Fibroblast of pulmonary artery (primary cell): ENCODE measurements at regions not wholly inside any gene's neighbourhood (a gene's known extent, or its start where the extent isn't known, plus 50 kb on each side); places are given as distances from the start of the nearest gene placed in this dataset.

ENCODE experiments used
- DNase-seq: peaks from one replicate; pipeline ENCODE4 v3.0.0-alpha.2; 2010; ENCODE audit warnings: low read depth
- H3K4me3 ChIP-seq: replicated peaks from 2 replicates; pipeline ENCODE4 v1.5.1; 2011; ENCODE audit warnings: low read depth, mild to moderate bottlenecking, control low read depth, low read length, moderate library complexity
- CTCF ChIP-seq: IDR thresholded peaks from 2 replicates; pipeline ENCODE4 v1.5.1; 2011; ENCODE audit warnings: mild to moderate bottlenecking, control low read depth, low read length, inconsistent platforms; ENCODE audit errors: missing control alignments

- TF ChIP-seq CTCF = no peak
- DNase-seq = peak; percentile 96
- H3K4me3 ChIP-seq = no peak overlapping the region
These were observed 704.2 kb upstream of the CITED2 start for GRCh38 chr6:140078561-140079125.

GRCh38 chr6:140077827-140078560 lies 703.5 kb upstream of the CITED2 start:
- DNase-seq = no peak
- TF ChIP-seq CTCF = no peak
- no peak overlapping the region for H3K4me3 ChIP-seq

DNA sequence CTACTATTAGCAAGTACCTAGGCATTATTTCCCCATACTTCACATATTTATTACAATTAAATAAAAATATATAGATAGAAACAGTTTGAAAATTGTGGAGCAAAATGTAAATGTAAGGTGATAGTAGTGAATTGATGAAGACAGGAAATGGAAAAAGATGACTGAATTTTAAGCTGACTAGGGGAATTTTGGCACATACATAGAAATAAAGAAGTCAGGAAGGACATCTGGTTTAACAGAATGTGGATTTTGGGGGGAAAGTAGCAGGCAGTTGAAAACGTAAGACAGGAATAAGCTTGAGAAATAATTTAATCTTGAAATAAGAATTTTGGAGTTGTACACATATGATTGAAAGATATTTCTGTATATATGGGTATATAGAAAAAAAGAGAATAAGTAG lies 701.7 kb upstream of the CITED2 start:
- no peak for TF ChIP-seq CTCF
- no peak overlapping the region for H3K4me3 ChIP-seq
- no peak for DNase-seq

- peak; percentile 96 for DNase-seq
These were observed 699.0 kb upstream of the CITED2 start for GRCh38 chr6:140073456-140073855.

GRCh38 chr6:140071601-140072062 lies 697.2 kb upstream of the CITED2 start:
- H3K4me3 ChIP-seq = no peak overlapping the region
- TF ChIP-seq CTCF = no peak
- DNase-seq = peak; percentile 72

More at GRCh38 chr6:140073456-140073855, 699.0 kb upstream of the CITED2 start:
- no peak for TF ChIP-seq CTCF
- H3K4me3 ChIP-seq = no peak overlapping the region

DNA sequence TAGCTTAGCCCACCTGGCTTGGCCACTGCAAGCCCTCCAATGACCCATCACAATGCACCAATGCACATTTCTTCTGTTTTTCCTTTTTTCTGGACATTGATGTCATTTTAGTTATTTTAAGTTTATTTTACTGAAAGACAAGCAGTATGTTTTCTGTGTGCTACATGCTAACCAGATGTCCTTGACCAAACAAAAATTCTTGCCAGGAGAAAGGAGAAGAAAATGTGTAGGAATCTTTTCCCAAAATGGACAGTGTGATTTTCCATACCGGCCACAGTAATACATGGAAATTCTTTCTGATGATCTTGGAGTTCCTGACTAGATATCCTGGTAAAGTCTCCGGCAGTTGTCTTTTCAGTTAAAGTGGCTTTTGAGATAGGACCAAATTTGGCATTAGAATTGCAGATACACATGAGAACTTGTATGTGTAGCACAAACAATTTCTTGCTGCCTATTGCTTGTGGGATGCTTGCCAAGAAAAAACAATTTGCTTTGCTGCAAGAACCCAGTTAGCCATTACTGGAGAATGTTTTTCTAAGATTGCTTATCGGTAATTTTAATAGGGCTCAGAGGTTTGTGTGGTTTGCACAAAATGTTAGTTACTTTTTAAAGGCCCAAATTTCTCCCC lies 696.5 kb upstream of the CITED2 start:
- DNase-seq = peak; percentile 94
- H3K4me3 ChIP-seq = no peak overlapping the region
- TF ChIP-seq CTCF = no peak
